Trophoblast cell (in vitro differentiated cells and primary cell): ENCODE measurements at regions not wholly inside any gene's neighbourhood (a gene's known extent, or its start where the extent isn't known, plus 50 kb on each side); places are given as distances from the start of the nearest gene placed in this dataset.

Experiments
- DNase-seq, 2 donors: peaks; one replicate each; pipeline ENCODE4 v3.0.0-alpha.2; 2016
- H2AFZ ChIP-seq: 2 replicates; pipeline ENCODE4 v1.6.1; 2013; ENCODE audit warnings: low read length, moderate library complexity, mild to moderate bottlenecking; ENCODE audit not compliant: insufficient read depth, poor library complexity
- H2AK5ac ChIP-seq: 2 replicates; pipeline ENCODE4 v1.6.1; 2013; ENCODE audit warnings: mild to moderate bottlenecking, low read length
- H2BK120ac ChIP-seq: 2 replicates; pipeline ENCODE4 v1.6.1; 2013; ENCODE audit warnings: low read length, mild to moderate bottlenecking, moderate library complexity; ENCODE audit not compliant: insufficient read depth, poor library complexity
- H2BK12ac ChIP-seq: 2 replicates; pipeline ENCODE4 v1.6.1; 2013; ENCODE audit warnings: mild to moderate bottlenecking, low read length, moderate library complexity
- H2BK5ac ChIP-seq: 2 replicates; pipeline ENCODE4 v1.6.1; 2013; ENCODE audit warnings: low read length, low read depth, moderate library complexity, mild to moderate bottlenecking; ENCODE audit not compliant: poor library complexity
- H3K14ac ChIP-seq: 2 replicates; pipeline ENCODE4 v1.6.1; 2013; ENCODE audit warnings: mild to moderate bottlenecking, low read length
- H3K18ac ChIP-seq: 2 replicates; pipeline ENCODE4 v1.6.1; 2013; ENCODE audit warnings: mild to moderate bottlenecking, low read length
- H3K23ac ChIP-seq: 2 replicates; pipeline ENCODE4 v1.6.1; 2013; ENCODE audit warnings: low read length
- H3K27ac ChIP-seq: 2 replicates; pipeline ENCODE4 v1.5.1; 2013; ENCODE audit warnings: low read depth, mild to moderate bottlenecking, inconsistent platforms, low read length, moderate library complexity
- H3K27me3 ChIP-seq: 2 replicates; pipeline ENCODE4 v1.6.1; 2013; ENCODE audit warnings: inconsistent platforms, mild to moderate bottlenecking, low read length, moderate library complexity; ENCODE audit not compliant: insufficient read depth
- H3K36me3 ChIP-seq, 2 experiments: 1 replicate in 1 of 2; 2 replicates in 1 of 2; pipeline ENCODE4 v1.6.1; 2013; ENCODE audit warnings: low read length in 2 of 2, mild to moderate bottlenecking in 2 of 2, moderate library complexity in 1 of 2; ENCODE audit not compliant: insufficient read depth in 2 of 2, control insufficient read depth in 1 of 2
- H3K4ac ChIP-seq: 2 replicates; pipeline ENCODE4 v1.6.1; 2013; ENCODE audit warnings: low read depth, mild to moderate bottlenecking, low read length, moderate library complexity
- H3K4me1 ChIP-seq, 2 experiments: 1 replicate in 1 of 2; 2 replicates in 1 of 2; pipeline ENCODE4 v1.6.1; 2013; ENCODE audit warnings: low read length in 2 of 2, mild to moderate bottlenecking in 2 of 2, moderate library complexity in 1 of 2; ENCODE audit not compliant: insufficient read depth in 2 of 2, control insufficient read depth in 1 of 2
- H3K4me2 ChIP-seq: 2 replicates; pipeline ENCODE4 v1.6.1; 2013; ENCODE audit warnings: inconsistent platforms, mild to moderate bottlenecking, low read length, moderate library complexity
- H3K4me3 ChIP-seq: 2 replicates; pipeline ENCODE4 v1.5.1; 2013; ENCODE audit warnings: mild to moderate bottlenecking, low read depth, low read length, inconsistent platforms
- H3K79me1 ChIP-seq: one replicate; pipeline ENCODE4 v1.6.1; 2013; ENCODE audit warnings: low read length
- H3K79me2 ChIP-seq: 2 replicates; pipeline ENCODE4 v1.6.1; 2013; ENCODE audit warnings: low read length, mild to moderate bottlenecking; ENCODE audit not compliant: control insufficient read depth, insufficient read depth, poor library complexity
- H3K9ac ChIP-seq: 2 replicates; pipeline ENCODE4 v1.6.1; 2013; ENCODE audit warnings: mild to moderate bottlenecking, low read length
- H3K9me3 ChIP-seq: 2 replicates; pipeline ENCODE4 v1.6.1; 2013; ENCODE audit warnings: low read depth, mild to moderate bottlenecking, control low read depth, inconsistent platforms, low read length; ENCODE audit not compliant: insufficient read depth
- H4K12ac ChIP-seq: 2 replicates; pipeline ENCODE4 v1.6.1; 2013; ENCODE audit warnings: low read depth, mild to moderate bottlenecking, low read length, moderate library complexity
- H4K8ac ChIP-seq: 2 replicates; pipeline ENCODE4 v1.6.1; 2013; ENCODE audit warnings: low read depth, mild to moderate bottlenecking, low read length, moderate library complexity
- H4K91ac ChIP-seq: one replicate; pipeline ENCODE4 v1.6.1; 2013; ENCODE audit warnings: low read depth, mild to moderate bottlenecking, low read length, moderate library complexity
- WGBS: extraction: QIAGEN DNeasy Blood & Tissue Kit; methylation state at CpG from one replicate; pipeline ENCODE4 v1.1.7; 2013; ENCODE audit warnings: missing lambda C conversion rate; ENCODE audit not compliant: insufficient read length, insufficient coverage; ENCODE audit errors: extremely low coverage; 5-methylcytosine and 5-hydroxymethylcytosine counted together

GRCh38 chr5:107269678-107270077, 401.1 kb downstream of the EFNA5 start:
- H2BK12ac ChIP-seq, result no peak overlapping the region
- no peaks in the 10 kb centered on the region for H3K79me1 ChIP-seq
- H3K18ac ChIP-seq, result no peak overlapping the region
- H4K12ac ChIP-seq, result no peak overlapping the region
- H3K4me1 ChIP-seq, result no peaks in the 10 kb centered on the region
- DNase-seq, result no peak
- H3K4me3 ChIP-seq, result no peak overlapping the region
- no peak overlapping the region for H3K4me2 ChIP-seq
- H4K91ac ChIP-seq, result no peak overlapping the region
- H3K14ac ChIP-seq, result no peak overlapping the region
- no peaks in the 10 kb centered on the region for H3K36me3 ChIP-seq
- no peak overlapping the region for H4K8ac ChIP-seq
- H3K27ac ChIP-seq, result no peak overlapping the region
- no peaks in the 10 kb centered on the region for H3K9me3 ChIP-seq
- H3K9ac ChIP-seq, result no peak overlapping the region
- no peaks in the 10 kb centered on the region for H3K27me3 ChIP-seq
- no peak overlapping the region for H2AFZ ChIP-seq
- no CpG with 5 or more reads among the region's 2 CpGs for WGBS
- H2BK120ac ChIP-seq, result no peak overlapping the region
- no peak overlapping the region for H3K4ac ChIP-seq
- H2AK5ac ChIP-seq, result no peak overlapping the region
- no peak overlapping the region for H3K23ac ChIP-seq
- H2BK5ac ChIP-seq, result no peak overlapping the region
- H3K79me2 ChIP-seq, result no peaks in the 10 kb centered on the region

DNA sequence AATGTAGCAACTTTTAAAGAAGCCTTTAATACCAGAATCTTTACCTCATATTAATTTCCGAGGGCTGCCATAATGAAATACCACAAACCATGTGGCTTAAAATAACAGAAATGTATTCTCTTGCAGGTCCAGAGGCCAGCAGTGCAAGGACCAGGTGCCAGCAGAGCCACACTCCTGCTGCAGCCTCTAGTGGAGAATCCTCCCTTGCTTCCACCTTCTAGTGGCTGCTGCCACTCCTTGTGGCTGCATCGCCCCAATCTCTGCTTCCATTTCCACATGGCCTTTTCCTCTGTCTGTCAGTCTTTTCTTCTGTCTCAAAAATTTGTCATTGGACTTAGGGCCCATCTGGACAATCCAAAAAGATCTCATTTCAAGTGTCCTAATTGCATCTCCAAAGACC, 401.5 kb downstream of the EFNA5 start:
- Histone ChIP-seq H2BK5ac (no peak overlapping the region), H2BK12ac (no peak overlapping the region), H2BK120ac (no peak overlapping the region), H3K36me3 (no peaks in the 10 kb centered on the region), H3K79me2 (no peaks in the 10 kb centered on the region), H2AFZ (no peak overlapping the region), H2AK5ac (no peak overlapping the region), H3K27ac (no peak overlapping the region), H3K4me1 (no peaks in the 10 kb centered on the region), H4K91ac (no peak overlapping the region), H3K23ac (no peak overlapping the region), H3K14ac (no peak overlapping the region), H3K79me1 (no peaks in the 10 kb centered on the region), H3K9ac (no peak overlapping the region), H3K4me3 (no peak overlapping the region), H3K4me2 (no peak overlapping the region), H3K18ac (no peak overlapping the region), H3K9me3 (no peaks in the 10 kb centered on the region), H3K4ac (no peak overlapping the region), H4K12ac (no peak overlapping the region), H4K8ac (no peak overlapping the region), H3K27me3 (no peaks in the 10 kb centered on the region)
- DNase-seq, result no peak
- no CpG with 5 or more reads among the region's 2 CpGs for WGBS

- Histone ChIP-seq H4K91ac (no peak overlapping the region), H3K27ac (no peak overlapping the region), H3K4me1 (no peaks in the 10 kb centered on the region), H3K4me3 (no peak overlapping the region), H3K36me3 (no peaks in the 10 kb centered on the region), H3K79me1 (no peaks in the 10 kb centered on the region), H3K18ac (no peak overlapping the region), H2AFZ (no peak overlapping the region), H3K14ac (no peak overlapping the region), H4K8ac (no peak overlapping the region), H3K27me3 (no peaks in the 10 kb centered on the region), H3K9ac (no peak overlapping the region), H2BK5ac (no peak overlapping the region), H2BK12ac (no peak overlapping the region), H3K4me2 (no peak overlapping the region), H3K23ac (no peak overlapping the region), H2AK5ac (no peak overlapping the region), H3K4ac (no peak overlapping the region), H3K9me3 (no peaks in the 10 kb centered on the region), H2BK120ac (no peak overlapping the region), H3K79me2 (no peaks in the 10 kb centered on the region), H4K12ac (no peak overlapping the region)
- no peak for DNase-seq
- WGBS, result no CpG with 5 or more reads among the region's 2 CpGs
Observed at GRCh38 chr5:107268241-107268640, 402.5 kb downstream of the EFNA5 start.

DNA sequence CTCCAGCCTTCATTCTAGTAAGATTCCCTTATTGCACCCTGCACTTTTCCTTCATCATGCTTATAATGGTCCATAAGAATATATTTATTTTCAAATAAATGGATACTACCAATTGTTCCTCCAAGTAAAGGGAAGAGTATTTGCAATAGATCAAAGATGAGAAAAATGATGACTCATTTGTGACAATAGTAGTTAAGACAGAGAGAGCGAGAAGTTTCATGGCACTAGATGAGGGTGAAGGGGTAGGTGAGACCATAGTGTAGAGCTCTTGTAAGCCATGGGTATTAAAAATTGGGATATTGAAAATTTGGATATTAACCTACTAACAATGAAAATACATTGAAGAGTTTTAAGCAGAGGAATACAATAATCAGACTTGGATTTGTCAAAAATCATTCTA, 404.6 kb downstream of the EFNA5 start:
- Histone ChIP-seq H2BK5ac (no peak overlapping the region), H2AK5ac (no peak overlapping the region), H3K27ac (no peak overlapping the region), H3K4me2 (no peak overlapping the region), H3K18ac (no peak overlapping the region), H3K23ac (no peak overlapping the region), H3K14ac (no peak overlapping the region), H4K91ac (no peak overlapping the region), H2BK120ac (no peak overlapping the region), H2AFZ (no peak overlapping the region), H3K79me2 (no peaks in the 10 kb centered on the region), H3K9me3 (no peaks in the 10 kb centered on the region), H4K8ac (no peak overlapping the region), H3K79me1 (no peaks in the 10 kb centered on the region), H3K27me3 (no peaks in the 10 kb centered on the region), H3K4ac (no peak overlapping the region), H4K12ac (no peak overlapping the region), H3K4me1 (no peaks in the 10 kb centered on the region), H3K36me3 (no peaks in the 10 kb centered on the region), H2BK12ac (no peak overlapping the region), H3K4me3 (no peak overlapping the region), H3K9ac (no peak overlapping the region)
- DNase-seq, result no peak
- WGBS, result no CpG with 5 or more reads among the region's 1 CpG
